ENCODE measurements at regions not wholly inside any gene's neighbourhood (a gene's known extent, or its start where the extent isn't known, plus 50 kb on each side); places are given as distances from the start of the nearest gene placed in this dataset.

- TF ChIP-seq CTCF (IDR thresholded peaks at IDR 0.05) (no peak), NRF1 (IDR thresholded peaks at IDR 0.05; ENCODE audit: low read depth, low read length) (no peak), ZBTB33 (IDR thresholded peaks at IDR 0.05; ENCODE audit: borderline replicate concordance, low read depth) (no peak), RAD21 (IDR thresholded peaks at IDR 0.05; ENCODE audit: low read length) (no peak)
Observed at GRCh38 chr6:79832723-79833122, 114.6 kb downstream of the ELOVL4 start.

All from SK-N-SH (cell line).